HUDEP-2 (cell line): ENCODE measurements at regions not wholly inside any gene's neighbourhood (a gene's known extent, or its start where the extent isn't known, plus 50 kb on each side); places are given as distances from the start of the nearest gene placed in this dataset.
"Not testable (repeated sequence)": the region's sequence is repeated elsewhere in the genome, so short reads cannot be mapped to it uniquely, and the experiment has no call there.

ENCODE experiments used
- DNase-seq, 76 experiments: peaks; one replicate each; lab custom pipeline; 2025; ENCODE audit not compliant: unreplicated experiment in 76 of 76; lab: John Stamatoyannopoulos, UW

DNA sequence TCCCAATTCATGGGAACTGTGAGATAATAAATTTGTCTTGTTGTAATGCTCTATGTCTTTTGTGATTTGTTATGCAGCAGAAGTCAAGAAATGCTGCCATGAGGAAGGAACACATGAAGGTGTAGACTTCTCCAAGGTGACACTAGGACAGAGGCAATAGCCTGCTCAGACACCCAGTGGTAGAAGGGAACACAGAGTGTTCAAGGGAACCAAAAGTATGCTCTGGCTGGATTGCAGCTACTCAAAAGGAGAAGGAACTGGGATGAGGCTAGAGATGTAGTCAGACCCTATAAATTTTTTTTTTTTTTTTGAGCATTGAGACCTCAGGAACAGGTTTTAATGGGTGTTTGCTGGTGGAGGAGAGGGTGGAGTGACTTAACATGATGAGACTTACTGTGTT, 232.5 kb downstream of the PARP8 start:
- DNase-seq = no peak

DNA sequence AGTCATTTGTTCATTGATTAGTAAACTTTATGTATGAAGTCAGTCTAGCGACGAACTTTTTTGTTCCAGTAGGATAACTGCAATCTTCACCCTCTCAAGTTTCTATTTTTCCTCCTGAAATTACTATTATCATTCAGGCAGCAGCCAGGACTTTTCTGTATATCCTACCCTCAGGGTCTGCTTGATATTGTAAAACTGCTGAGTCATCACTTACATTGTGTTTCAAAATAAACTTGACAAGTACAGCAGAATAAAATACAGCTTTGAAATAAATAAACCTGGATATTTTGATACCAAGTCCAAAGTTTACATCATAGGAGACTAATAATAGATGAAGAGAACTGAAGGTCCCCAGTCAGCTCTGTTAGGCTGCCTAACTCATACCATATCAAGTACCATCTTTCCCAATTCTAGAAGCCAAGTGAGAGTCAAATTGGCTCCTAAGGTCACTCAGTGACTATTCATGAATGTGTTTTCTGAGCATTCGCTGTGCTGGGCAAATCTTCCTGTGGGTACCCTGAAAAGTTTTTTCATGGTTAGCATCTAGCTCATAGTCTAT, 234.6 kb downstream of the PARP8 start:
- DNase-seq = no peak

DNA sequence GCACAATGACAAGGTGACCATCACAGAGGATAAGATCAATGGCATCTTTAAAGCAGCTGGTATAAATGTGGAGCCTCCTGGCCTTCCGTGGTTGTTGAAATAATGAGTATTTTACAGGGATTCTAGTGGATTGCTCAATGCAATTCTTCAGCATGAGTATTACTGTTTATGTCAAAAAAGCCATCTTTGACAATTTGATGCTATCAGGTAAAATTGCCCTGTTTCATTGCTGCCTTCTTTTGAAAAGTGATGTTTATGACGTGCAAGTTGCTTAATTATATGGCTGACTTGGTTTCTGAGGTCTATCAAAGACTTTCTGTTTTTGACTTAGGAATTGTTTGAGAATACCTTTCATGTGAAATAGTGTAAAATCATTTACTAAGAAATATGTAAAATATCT, 237.2 kb downstream of the PARP8 start:
- no peak for DNase-seq

DNA sequence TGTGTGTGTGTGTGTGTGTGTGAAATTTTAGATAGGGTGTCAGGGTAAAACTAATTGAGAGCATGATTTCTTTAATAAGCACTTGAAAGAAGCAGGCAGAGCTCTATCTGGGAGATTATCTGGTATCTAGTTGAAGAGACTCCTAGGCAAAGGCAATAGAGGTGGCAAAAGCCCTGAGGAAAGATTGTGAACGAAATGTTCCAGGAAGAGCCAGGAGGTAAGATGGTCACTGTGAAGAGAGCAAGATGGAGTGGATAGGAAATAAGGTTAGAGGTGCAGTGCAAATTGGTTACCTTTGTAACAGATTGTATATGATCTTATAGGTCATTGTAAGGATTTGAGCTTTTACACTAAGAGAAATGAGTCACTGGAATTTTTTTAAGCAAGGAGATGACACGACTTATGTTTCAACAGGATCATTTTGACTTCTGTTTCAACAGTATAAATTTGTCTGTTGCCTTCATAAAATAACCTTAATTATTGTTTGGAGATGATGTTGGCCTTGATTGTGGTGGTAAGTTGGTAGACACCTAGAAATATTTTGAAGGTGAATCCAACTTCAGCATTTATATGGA, 239.6 kb downstream of the PARP8 start:
- DNase-seq = no peak

DNA sequence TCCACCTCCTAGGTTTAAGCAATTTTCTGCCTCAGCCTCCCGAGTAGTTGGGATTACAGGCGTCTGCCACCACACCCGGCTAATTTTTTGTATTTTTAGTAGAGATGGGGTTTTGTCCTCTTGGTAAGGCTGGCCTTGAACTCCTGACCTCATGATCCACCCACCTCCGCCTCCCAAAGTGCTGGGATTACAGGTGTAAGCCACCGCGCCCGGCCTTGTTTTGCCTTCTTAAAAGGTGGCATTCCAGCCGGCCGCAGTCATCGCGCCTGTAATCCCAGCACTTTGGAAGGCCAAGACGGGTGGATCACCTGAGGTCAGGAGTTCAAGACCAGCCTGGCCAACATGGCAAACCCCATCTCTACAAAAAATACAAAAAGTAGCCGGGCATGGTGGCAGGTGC, 253.7 kb downstream of the PARP8 start:
- not testable (repeated sequence) for DNase-seq

DNA sequence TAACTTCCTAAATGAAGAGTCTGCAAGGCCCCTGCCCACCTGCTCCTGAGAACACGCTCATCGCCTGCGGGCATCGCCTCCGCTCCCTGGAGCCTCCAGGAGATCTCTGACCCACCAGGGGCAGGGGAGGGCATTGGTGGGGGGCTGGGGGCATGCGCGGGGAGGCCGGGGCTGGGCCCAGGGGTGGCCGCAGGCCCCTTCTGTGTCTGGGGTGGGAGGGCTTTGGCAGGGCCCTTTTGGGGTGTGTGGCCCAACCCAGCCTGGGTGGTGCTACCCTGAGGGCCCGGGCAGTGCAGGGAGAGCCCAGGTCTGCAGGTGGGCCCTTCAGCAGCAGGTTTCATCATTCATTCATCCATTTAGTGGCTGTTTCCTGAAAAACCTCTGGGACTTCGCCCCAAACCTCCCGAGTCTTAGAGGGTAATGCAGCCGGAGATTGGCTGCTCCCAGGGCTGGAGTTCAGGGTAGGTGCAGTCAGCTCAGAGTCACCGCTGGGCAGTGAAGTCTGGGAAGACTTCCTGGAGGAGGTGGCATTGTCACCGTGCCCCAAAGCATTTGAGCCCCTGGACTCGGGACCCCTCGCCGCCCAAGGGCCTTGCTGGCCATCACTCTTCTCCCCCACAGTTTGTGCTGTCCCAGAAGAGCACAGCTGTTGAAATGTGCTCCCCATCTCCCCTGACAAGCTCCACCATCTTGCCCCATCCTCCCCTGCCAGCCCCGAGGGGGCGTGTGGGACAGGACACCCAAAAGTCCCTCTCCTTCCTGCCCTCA, 255.1 kb downstream of the PARP8 start:
- no peak for DNase-seq

DNA sequence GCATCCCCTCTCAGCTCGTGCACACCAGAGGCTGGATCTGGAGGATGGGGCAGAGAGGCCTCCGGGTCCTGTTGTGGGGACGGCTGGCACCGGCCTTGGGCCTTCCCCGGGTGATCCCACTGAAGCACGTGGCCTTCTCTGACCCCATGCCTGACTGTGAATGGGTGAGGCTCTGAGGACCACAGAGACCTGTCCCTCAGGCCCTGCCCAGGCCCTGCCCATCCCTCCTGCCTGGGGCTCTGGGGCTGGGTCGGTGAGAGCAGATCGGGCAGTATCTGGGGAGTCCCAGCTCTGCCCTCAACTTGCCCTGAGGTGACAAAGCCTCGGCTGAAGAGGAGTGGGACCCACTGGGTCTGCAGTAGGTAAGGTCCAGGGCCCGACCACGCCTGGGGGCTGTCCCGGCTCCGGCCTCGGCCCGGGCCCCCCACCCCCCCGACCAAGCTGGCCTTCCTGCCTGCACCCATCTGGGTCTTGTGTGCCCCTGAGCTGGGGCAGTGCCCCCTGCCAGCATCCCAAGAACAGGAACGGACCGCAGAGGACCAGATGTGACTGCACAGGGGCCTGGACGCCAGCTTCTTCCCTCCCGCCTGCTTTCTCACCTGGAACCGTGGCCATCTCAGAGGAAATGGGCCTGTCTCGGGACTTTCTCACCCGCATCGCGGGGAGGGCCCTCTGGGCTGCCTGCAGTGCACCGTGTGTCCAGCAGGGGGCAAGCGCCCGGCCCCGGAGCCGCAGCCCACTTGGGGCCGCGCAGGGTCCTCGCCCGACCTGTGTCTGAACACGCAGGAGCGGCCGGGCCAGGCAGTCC, 255.9 kb downstream of the PARP8 start:
- not testable (repeated sequence) for DNase-seq

DNA sequence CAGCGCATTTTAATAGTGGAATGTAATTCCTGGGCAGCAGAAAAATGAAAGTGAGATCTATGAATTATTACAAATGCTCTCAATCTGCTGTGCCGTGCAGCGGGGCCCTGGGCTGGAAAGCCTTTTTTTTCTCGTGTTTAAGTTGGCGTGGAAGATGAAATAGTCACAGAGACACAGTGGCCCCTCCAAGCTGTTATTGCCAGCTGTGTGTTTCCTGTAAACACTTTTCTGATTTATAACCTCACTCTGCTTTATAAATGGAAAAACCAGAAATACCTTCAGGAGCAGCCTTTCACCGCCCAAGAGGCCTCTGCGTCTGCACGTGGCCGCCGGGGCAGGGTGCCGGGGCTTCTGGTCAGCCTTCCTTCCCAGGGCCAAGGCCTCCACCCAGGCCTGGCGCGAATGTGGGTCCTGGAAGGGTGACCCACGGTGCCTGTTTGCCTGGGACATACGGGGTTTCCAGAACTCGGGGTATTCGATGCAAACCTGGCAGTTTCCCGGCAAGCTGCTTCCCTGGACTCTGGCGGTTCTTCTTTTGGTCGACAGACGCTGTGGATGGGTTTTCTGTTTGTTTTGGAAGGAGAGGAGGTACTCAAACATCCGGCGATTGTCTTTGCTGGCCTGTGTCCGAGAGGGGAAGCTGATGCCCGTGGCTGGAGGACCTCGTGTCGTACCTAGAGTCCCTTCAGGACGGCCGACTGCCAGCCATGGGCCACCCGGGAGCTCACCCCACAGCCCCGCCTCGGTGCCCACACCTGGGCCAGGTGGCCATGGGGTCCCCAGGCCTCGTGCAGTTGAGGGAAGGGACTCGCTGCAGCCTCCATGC, 256.7 kb downstream of the PARP8 start:
- DNase-seq = no peak

DNA sequence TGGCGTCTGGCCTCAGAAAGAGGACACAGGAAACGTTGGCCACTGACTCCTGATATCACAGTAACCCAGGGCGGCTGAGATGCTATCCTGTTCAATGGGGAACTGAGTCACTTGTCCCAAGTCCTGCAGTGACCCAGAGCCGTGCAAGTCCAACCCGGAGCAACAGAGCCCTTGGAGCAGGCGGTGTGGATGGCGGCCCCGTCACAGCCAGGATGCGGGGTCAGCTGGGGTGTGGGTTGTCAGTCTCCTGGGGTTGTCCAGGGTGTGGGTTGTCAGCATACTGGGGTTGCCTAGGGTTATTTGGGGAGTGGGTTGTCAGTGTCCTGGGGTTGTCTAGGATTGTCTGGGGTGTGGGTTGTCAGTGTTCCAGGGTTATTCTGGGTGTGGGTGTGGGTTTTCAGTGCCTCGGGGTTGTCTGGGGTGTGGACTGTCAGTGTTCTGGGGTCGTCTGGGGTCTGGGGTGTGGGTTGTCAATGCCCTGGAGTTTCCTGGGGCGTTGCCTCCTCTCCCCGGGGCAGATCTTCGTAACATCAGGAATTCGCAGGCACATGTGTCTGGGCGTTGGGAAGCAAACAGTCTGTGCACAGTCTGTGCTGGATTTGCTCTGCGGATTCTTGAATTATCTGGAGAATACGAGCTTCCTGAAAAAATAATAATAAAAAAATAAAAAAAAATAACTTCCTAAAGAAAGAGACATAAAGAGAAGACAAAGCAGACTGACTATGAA, 257.5 kb downstream of the PARP8 start:
- DNase-seq = no peak

DNA sequence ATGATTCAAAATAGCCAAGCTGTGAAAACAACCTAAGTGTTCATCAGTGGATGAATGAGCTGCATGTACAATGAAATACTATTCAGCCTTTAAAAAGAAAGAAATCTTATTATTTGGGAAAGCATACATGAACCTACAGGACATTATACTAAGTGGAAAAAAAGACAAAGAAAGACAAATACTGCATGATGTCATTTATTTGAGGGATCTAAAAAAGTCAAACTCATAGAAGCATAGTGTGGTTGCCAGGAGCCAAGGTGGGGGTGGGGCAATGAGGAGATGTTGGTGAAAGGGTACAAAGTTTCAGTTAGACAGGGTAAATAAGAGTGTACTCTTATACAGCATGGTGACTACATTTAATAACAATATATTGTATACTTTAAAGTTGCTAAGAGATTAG, 261.5 kb downstream of the PARP8 start:
- no peak for DNase-seq

DNA sequence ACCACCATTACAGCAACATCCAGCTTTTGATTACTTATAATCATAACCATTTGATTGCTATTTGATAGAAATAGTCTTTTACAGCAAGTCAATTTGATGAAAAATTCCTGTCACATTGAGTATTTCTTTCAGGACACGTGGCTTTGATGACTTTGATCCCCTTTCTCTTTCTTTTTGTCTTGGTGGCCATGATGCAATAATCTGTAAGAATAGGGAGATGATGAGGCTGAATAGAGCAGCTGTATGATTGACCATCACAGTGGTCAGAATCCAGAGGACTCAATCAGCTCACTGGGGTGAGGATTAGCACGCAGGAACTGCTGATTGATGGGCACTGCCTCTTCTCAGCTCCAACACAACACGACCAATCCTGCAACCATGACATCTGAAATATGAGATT, 262.7 kb downstream of the PARP8 start:
- no peak for DNase-seq

DNA sequence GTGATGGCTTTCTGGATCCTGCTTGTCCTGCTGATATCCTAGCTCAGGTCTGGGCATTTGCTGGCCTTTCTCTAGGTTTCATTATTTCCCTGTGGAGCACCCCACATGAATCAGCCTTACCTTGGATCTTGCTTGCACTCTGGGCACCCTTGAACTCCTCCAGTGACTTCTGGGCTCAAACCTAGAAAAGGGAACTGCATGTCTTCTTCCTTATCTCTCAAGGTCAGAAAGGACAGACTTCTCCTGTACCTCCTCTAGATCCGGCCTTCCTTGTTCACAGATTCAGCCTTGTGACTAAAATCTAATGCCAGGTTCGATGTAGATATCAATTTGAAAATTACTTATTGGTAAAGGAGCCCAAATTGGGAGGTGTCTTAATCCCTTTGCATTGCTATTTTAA, 267.9 kb downstream of the PARP8 start:
- DNase-seq = no peak

DNA sequence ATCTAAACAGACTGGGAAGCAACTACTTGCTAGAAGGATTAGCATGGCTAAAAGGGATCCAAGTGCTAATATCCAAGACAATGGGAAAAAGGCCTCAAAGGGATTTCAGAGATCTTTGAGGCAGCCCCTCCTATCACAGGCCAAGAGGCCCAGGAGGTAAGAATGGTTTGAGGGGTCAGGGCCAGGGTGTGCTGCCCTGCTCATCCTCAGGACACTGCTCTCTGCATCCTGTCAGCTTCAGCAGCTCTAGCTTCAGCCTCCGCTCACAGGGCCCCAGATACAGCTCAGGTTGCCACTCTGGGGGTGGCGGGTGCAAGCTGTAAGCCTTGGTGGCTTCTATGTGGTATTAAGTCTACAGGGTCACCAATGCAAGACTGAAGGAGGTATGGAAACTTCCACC, 278.7 kb downstream of the PARP8 start:
- no peak for DNase-seq

DNA sequence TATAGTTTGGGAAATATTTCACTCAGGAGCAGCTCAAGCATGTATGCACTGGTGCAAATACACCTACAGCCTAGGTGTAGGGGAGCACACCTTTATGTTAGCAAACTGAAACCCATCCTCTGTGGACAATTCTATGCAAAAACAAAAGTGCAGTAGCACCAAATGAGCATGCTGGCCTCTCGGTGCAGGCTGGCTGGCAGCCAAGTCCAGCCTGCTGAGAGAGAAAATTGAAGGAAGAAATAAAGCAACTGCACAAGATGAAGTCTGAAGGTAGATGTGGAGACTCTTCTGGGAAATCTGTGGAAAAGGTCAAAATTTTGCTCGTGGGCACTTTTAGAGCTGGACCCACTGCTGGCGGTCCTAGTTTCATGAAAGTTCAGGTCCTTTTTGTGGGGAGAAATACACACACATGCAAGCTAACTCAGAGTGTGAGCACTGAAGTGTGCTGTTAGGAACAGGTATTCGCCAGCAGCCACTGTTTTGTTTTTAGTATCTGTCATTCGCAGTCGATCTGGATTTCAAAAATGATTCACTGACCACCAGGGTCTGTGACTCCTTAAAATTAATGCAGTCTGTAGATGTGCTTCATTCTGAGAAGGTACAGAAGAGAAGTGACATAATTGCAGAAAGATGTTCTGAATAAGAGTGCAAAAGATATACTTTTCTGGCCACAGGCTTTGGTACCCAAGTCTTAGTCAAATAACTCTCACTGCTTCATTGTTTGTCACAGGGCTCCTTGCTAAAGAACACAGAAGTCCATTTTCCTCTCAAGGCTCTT, 281.7 kb downstream of the PARP8 start:
- no peak for DNase-seq

DNA sequence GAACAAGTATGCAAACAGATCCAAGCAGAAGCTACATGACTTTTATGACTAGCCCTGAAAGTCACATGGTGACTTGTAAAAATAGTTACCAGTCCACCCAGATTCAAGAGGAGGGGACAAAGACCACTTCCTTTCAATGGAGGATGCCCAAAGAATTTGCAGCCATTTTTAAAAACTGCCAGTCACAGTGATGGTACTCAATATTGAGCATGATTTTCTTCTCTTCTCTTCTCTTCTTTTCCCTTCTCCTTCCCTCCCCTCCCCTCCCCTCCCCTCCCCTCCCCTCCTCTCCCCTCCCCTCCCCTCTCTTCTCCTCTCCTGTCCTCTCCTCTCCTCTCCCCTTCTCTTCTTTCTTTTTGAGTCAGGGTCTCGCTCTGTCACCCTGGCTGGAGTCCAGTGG, 286.9 kb downstream of the PARP8 start:
- no peak for DNase-seq

DNA sequence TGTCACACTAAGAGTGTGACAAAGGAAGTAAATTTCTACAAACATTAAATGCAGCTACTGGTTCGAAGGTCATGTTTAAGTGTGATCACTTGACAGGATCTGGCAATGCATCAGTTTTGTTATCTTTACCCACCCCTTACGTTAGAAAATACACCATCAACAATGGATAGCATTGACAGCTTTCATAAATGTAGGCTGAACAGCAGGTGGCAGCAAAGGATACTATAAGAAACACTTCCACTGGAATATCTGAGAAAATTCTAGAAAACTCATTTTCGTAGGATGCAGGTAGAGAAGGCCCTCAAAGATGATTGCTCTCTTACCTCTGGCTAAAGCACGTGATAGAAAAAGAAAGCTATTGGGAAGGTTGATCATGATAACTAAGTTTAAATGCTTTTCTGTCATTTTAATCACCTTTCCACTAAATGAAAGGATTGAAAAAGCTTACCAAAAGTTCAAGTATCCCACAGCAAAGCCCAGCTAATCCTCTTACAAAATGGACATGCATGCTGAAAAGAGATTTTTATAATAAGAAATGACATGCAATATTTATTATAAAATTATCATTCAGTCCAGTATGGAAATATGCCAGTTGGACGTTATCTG, 292.5 kb downstream of the PARP8 start:
- peak in 11 of 76 experiments; percentile 1 to 30 (median 2) for DNase-seq

DNA sequence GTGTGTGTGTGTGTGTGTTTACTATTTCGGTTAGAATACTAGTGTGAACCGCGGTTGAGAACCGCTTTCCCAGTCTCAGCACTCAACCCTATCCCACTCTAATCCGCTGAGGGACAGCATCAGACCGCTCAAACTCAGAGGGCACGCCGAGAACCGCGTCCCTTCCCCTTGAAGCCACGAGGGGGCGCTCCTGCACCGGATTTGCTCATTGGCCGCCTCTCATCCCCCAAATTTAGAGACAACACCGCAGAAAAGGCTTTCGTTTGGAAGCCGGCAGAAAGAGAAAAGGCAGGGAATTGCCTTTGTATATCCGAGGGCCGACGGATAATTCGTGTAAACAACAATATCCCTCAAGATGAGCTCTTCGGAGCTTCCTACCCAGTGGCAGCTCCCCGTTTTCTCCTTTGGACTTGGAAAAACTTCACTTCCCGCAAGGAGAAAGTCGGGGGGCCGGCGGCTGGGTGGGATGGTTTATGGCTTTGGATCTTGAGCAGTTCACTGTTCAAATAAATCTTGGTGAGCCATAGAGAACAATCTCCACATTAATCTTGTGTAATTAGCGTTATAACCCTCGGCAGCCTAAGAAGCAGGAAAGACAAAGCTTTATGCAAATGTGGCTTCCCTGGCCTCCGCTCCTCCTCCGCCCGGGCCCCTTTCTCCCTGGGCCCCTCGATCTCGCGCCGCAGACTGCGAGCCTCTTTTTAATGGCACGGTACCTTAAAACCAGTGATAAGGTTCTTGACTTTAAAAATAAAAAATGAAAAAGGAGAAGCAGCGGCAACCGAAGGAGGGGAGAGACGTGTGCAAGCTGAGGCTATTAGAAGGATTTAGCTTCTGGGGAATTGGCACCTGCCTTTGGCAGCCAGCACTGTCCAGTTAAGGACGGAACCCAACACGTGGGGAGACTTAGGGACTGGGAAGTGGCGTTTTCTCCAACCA, 296.8 kb downstream of the PARP8 start:
- DNase-seq = peak in 57 of 76 experiments; percentile 1 to 77 (median 23)
